ENCODE measurements at regions not wholly inside any gene's neighbourhood (a gene's known extent, or its start where the extent isn't known, plus 50 kb on each side); places are given as distances from the start of the nearest gene placed in this dataset.

GRCh38 chr12:113676547-113676946 lies 204.9 kb upstream of the LHX5 start:
- Histone ChIP-seq H3K9me3 (replicated peaks in 1 of 2; ENCODE audit: control insufficient read depth in 2 of 2, insufficient read depth in 1 of 2, low read depth in 1 of 2, low read length in 2 of 2) (peaks cover 0 to 5% of the 10 kb centered on the region in 2 donors), H3K4me2 (ENCODE audit: insufficient read depth, low read length, poor library complexity, severe bottlenecking) (no peak overlapping the region), H3K36me3 (replicated peaks in 1 of 2; ENCODE audit: control insufficient read depth in 2 of 2, insufficient read depth in 2 of 2, low read length in 2 of 2) (no peaks in the 10 kb centered on the region), H3K4me1 (ENCODE audit: control insufficient read depth in 2 of 2, insufficient read depth in 1 of 2, low read depth in 1 of 2, low read length in 2 of 2) (peaks cover 2 to 5% of the 10 kb centered on the region in 2 donors), H3K18ac (ENCODE audit: low read length) (no peak overlapping the region), H3K4me3 (ENCODE audit: low read length in 2 of 2) (no peak overlapping the region), H3K14ac (ENCODE audit: low read length) (no peak overlapping the region), H3K23ac (ENCODE audit: low read depth, low read length, poor library complexity) (no peak overlapping the region), H4K8ac (ENCODE audit: low read depth, low read length) (no peak overlapping the region), H3K4ac (ENCODE audit: low read length) (no peak overlapping the region), H2BK12ac (ENCODE audit: low read length) (no peak overlapping the region), H3K27ac (replicated peaks; ENCODE audit: low read length) (no peak overlapping the region), H3K9ac (ENCODE audit: low read depth, low read length, poor library complexity) (no peak overlapping the region), H3K79me1 (ENCODE audit: low read depth, low read length) (no peaks in the 10 kb centered on the region), H2AK5ac (ENCODE audit: low read depth, low read length) (no peak overlapping the region), H2BK15ac (ENCODE audit: low read length) (no peak overlapping the region), H3K27me3 (ENCODE audit: control insufficient read depth in 3 of 3, insufficient read depth in 3 of 3, low read depth in 1 of 3, low read length in 3 of 3) (peaks cover 0 to 34% (median 0%) of the 10 kb centered on the region in 3 experiments), H4K91ac (ENCODE audit: low read depth, low read length, poor library complexity) (no peak overlapping the region), H2BK120ac (ENCODE audit: low read depth, low read length) (no peak overlapping the region), H2AFZ (ENCODE audit: low read length) (no peak overlapping the region), H2BK5ac (ENCODE audit: low read length) (no peak overlapping the region)
- no peak for DNase-seq (ENCODE audit: low spot score)
- no CpG with 5 or more reads among the region's 3 CpGs for WGBS, 2 donors (ENCODE audit: extremely low coverage in 2 of 2, insufficient read length in 2 of 2, insufficient replicate concordance in 1 of 2)

GRCh38 chr12:113676117-113676516 lies 204.4 kb upstream of the LHX5 start:
- H3K4me3 ChIP-seq (ENCODE audit: low read length in 2 of 2), result no peak overlapping the region
- peaks cover 0 to 5% of the 10 kb centered on the region in 2 donors for H3K9me3 ChIP-seq (replicated peaks in 1 of 2; ENCODE audit: control insufficient read depth in 2 of 2, insufficient read depth in 1 of 2, low read depth in 1 of 2, low read length in 2 of 2)
- no peak for DNase-seq (ENCODE audit: low spot score)
- no peak overlapping the region for H3K9ac ChIP-seq (ENCODE audit: low read depth, low read length, poor library complexity)
- H4K91ac ChIP-seq (ENCODE audit: low read depth, low read length, poor library complexity), result no peak overlapping the region
- no peak overlapping the region for H3K23ac ChIP-seq (ENCODE audit: low read depth, low read length, poor library complexity)
- WGBS, 2 donors (ENCODE audit: extremely low coverage in 2 of 2, insufficient read length in 2 of 2, insufficient replicate concordance in 1 of 2), result no CpG with 5 or more reads among the region's 7 CpGs
- no peak overlapping the region for H2BK12ac ChIP-seq (ENCODE audit: low read length)
- H2BK120ac ChIP-seq (ENCODE audit: low read depth, low read length), result no peak overlapping the region
- H3K27ac ChIP-seq (replicated peaks; ENCODE audit: low read length), result no peak overlapping the region
- peaks cover 0 to 39% (median 0%) of the 10 kb centered on the region in 3 experiments for H3K27me3 ChIP-seq (ENCODE audit: control insufficient read depth in 3 of 3, insufficient read depth in 3 of 3, low read depth in 1 of 3, low read length in 3 of 3)
- no peak overlapping the region for H3K18ac ChIP-seq (ENCODE audit: low read length)
- H3K36me3 ChIP-seq (replicated peaks in 1 of 2; ENCODE audit: control insufficient read depth in 2 of 2, insufficient read depth in 2 of 2, low read length in 2 of 2), result no peaks in the 10 kb centered on the region
- no peak overlapping the region for H2BK15ac ChIP-seq (ENCODE audit: low read length)
- no peak overlapping the region for H4K8ac ChIP-seq (ENCODE audit: low read depth, low read length)
- H3K4me1 ChIP-seq (ENCODE audit: control insufficient read depth in 2 of 2, insufficient read depth in 1 of 2, low read depth in 1 of 2, low read length in 2 of 2), result peaks cover 2 to 5% of the 10 kb centered on the region in 2 donors
- H2AFZ ChIP-seq (ENCODE audit: low read length), result no peak overlapping the region
- no peak overlapping the region for H3K4me2 ChIP-seq (ENCODE audit: insufficient read depth, low read length, poor library complexity, severe bottlenecking)
- H3K14ac ChIP-seq (ENCODE audit: low read length), result no peak overlapping the region
- no peak overlapping the region for H2AK5ac ChIP-seq (ENCODE audit: low read depth, low read length)
- no peak overlapping the region for H2BK5ac ChIP-seq (ENCODE audit: low read length)
- H3K79me1 ChIP-seq (ENCODE audit: low read depth, low read length), result no peaks in the 10 kb centered on the region
- H3K4ac ChIP-seq (ENCODE audit: low read length), result no peak overlapping the region

- peaks cover 2 to 8% of the 10 kb centered on the region in 2 donors for H3K4me1 ChIP-seq (ENCODE audit: control insufficient read depth in 2 of 2, insufficient read depth in 1 of 2, low read depth in 1 of 2, low read length in 2 of 2)
- H3K18ac ChIP-seq (ENCODE audit: low read length), result peak overlapping the region; percentile 79
- no peak overlapping the region for H3K4me3 ChIP-seq (ENCODE audit: low read length in 2 of 2)
- H2BK15ac ChIP-seq (ENCODE audit: low read length), result no peak overlapping the region
- H3K27ac ChIP-seq (replicated peaks; ENCODE audit: low read length), result no peak overlapping the region
- H3K79me1 ChIP-seq (ENCODE audit: low read depth, low read length), result no peaks in the 10 kb centered on the region
- no CpG with 5 or more reads among the region's 9 CpGs for WGBS, 2 donors (ENCODE audit: extremely low coverage in 2 of 2, insufficient read length in 2 of 2, insufficient replicate concordance in 1 of 2)
- DNase-seq (ENCODE audit: low spot score), result no peak
- no peak overlapping the region for H4K8ac ChIP-seq (ENCODE audit: low read depth, low read length)
- H3K9ac ChIP-seq (ENCODE audit: low read depth, low read length, poor library complexity), result no peak overlapping the region
- no peaks in the 10 kb centered on the region for H3K36me3 ChIP-seq (replicated peaks in 1 of 2; ENCODE audit: control insufficient read depth in 2 of 2, insufficient read depth in 2 of 2, low read length in 2 of 2)
- peaks cover 0 to 50% (median 0%) of the 10 kb centered on the region in 3 experiments for H3K27me3 ChIP-seq (ENCODE audit: control insufficient read depth in 3 of 3, insufficient read depth in 3 of 3, low read depth in 1 of 3, low read length in 3 of 3)
- no peak overlapping the region for H3K14ac ChIP-seq (ENCODE audit: low read length)
- H2BK12ac ChIP-seq (ENCODE audit: low read length), result no peak overlapping the region
- H2BK5ac ChIP-seq (ENCODE audit: low read length), result no peak overlapping the region
- H3K23ac ChIP-seq (ENCODE audit: low read depth, low read length, poor library complexity), result peak overlapping the region; percentile 25
- no peak overlapping the region for H2BK120ac ChIP-seq (ENCODE audit: low read depth, low read length)
- H4K91ac ChIP-seq (ENCODE audit: low read depth, low read length, poor library complexity), result no peak overlapping the region
- H3K4me2 ChIP-seq (ENCODE audit: insufficient read depth, low read length, poor library complexity, severe bottlenecking), result no peak overlapping the region
- H3K4ac ChIP-seq (ENCODE audit: low read length), result no peak overlapping the region
- H3K9me3 ChIP-seq (replicated peaks in 1 of 2; ENCODE audit: control insufficient read depth in 2 of 2, insufficient read depth in 1 of 2, low read depth in 1 of 2, low read length in 2 of 2), result peaks cover 0 to 5% of the 10 kb centered on the region in 2 donors
- no peak overlapping the region for H2AFZ ChIP-seq (ENCODE audit: low read length)
- peak overlapping the region; percentile 43 for H2AK5ac ChIP-seq (ENCODE audit: low read depth, low read length)
These were observed 203.3 kb upstream of the LHX5 start for GRCh38 chr12:113674996-113675395.

- no peak overlapping the region for H2BK12ac ChIP-seq (ENCODE audit: low read length)
- H3K4me1 ChIP-seq (ENCODE audit: control insufficient read depth in 2 of 2, insufficient read depth in 1 of 2, low read depth in 1 of 2, low read length in 2 of 2), result peaks cover 5 to 12% of the 10 kb centered on the region in 2 donors
- H3K18ac ChIP-seq (ENCODE audit: low read length), result no peak overlapping the region
- no peak overlapping the region for H3K4me2 ChIP-seq (ENCODE audit: insufficient read depth, low read length, poor library complexity, severe bottlenecking)
- H2BK5ac ChIP-seq (ENCODE audit: low read length), result no peak overlapping the region
- H3K23ac ChIP-seq (ENCODE audit: low read depth, low read length, poor library complexity), result no peak overlapping the region
- H4K91ac ChIP-seq (ENCODE audit: low read depth, low read length, poor library complexity), result no peak overlapping the region
- H3K36me3 ChIP-seq (replicated peaks in 1 of 2; ENCODE audit: control insufficient read depth in 2 of 2, insufficient read depth in 2 of 2, low read length in 2 of 2), result no peaks in the 10 kb centered on the region
- H3K9ac ChIP-seq (ENCODE audit: low read depth, low read length, poor library complexity), result no peak overlapping the region
- H2AFZ ChIP-seq (ENCODE audit: low read length), result no peak overlapping the region
- H2AK5ac ChIP-seq (ENCODE audit: low read depth, low read length), result no peak overlapping the region
- no peak for DNase-seq (ENCODE audit: low spot score)
- H3K14ac ChIP-seq (ENCODE audit: low read length), result no peak overlapping the region
- H3K27ac ChIP-seq (replicated peaks; ENCODE audit: low read length), result no peak overlapping the region
- H3K79me1 ChIP-seq (ENCODE audit: low read depth, low read length), result no peaks in the 10 kb centered on the region
- no peak overlapping the region for H4K8ac ChIP-seq (ENCODE audit: low read depth, low read length)
- no peak overlapping the region for H2BK120ac ChIP-seq (ENCODE audit: low read depth, low read length)
- H3K9me3 ChIP-seq (replicated peaks in 1 of 2; ENCODE audit: control insufficient read depth in 2 of 2, insufficient read depth in 1 of 2, low read depth in 1 of 2, low read length in 2 of 2), result peaks cover 0 to 5% of the 10 kb centered on the region in 2 donors
- peaks cover 0 to 55% (median 0%) of the 10 kb centered on the region in 3 experiments for H3K27me3 ChIP-seq (ENCODE audit: control insufficient read depth in 3 of 3, insufficient read depth in 3 of 3, low read depth in 1 of 3, low read length in 3 of 3)
- no peak overlapping the region for H3K4ac ChIP-seq (ENCODE audit: low read length)
- no CpG with 5 or more reads among the region's 7 CpGs for WGBS, 2 donors (ENCODE audit: extremely low coverage in 2 of 2, insufficient read length in 2 of 2, insufficient replicate concordance in 1 of 2)
- no peak overlapping the region for H2BK15ac ChIP-seq (ENCODE audit: low read length)
- no peak overlapping the region for H3K4me3 ChIP-seq (ENCODE audit: low read length in 2 of 2)
These were observed 202.6 kb upstream of the LHX5 start for GRCh38 chr12:113674302-113674701.
